ENCODE measurements at regions not wholly inside any gene's neighbourhood (a gene's known extent, or its start where the extent isn't known, plus 50 kb on each side); places are given as distances from the start of the nearest gene placed in this dataset.

- no peaks in the 10 kb centered on the region for H3K36me3 Mint-ChIP-seq (ENCODE audit: insufficient read depth)
- ATAC-seq (no peak), DNase-seq (no peak)
- no peak overlapping the region for H3K4me3 Mint-ChIP-seq
- peaks cover 3% of the 10 kb centered on the region for H3K27me3 Mint-ChIP-seq (ENCODE audit: low read depth)
- no peaks in the 10 kb centered on the region for H3K4me1 Mint-ChIP-seq (ENCODE audit: low read depth)
- H3K9me3 Mint-ChIP-seq = no peaks in the 10 kb centered on the region
Measured at GRCh38 chr12:124190312-124191023, 104.4 kb upstream of the RFLNA start.

- no peaks in the 10 kb centered on the region for H3K36me3 Mint-ChIP-seq (ENCODE audit: insufficient read depth)
- ATAC-seq (no peak), DNase-seq (no peak)
- no peaks in the 10 kb centered on the region for H3K9me3 Mint-ChIP-seq
- no peak overlapping the region for H3K4me3 Mint-ChIP-seq
- H3K4me1 Mint-ChIP-seq (ENCODE audit: low read depth) = no peaks in the 10 kb centered on the region
- H3K27me3 Mint-ChIP-seq (ENCODE audit: low read depth) = peaks cover 3% of the 10 kb centered on the region
Measured at GRCh38 chr12:124191024-124191359, 103.9 kb upstream of the RFLNA start.

GRCh38 chr12:124191966-124192365 lies 102.9 kb upstream of the RFLNA start:
- DNase-seq (no peak), ATAC-seq (no peak)
- no peak overlapping the region for H3K4me3 Mint-ChIP-seq
- peaks cover 5% of the 10 kb centered on the region for H3K27me3 Mint-ChIP-seq (ENCODE audit: low read depth)
- no peaks in the 10 kb centered on the region for H3K36me3 Mint-ChIP-seq (ENCODE audit: insufficient read depth)
- peaks cover 4% of the 10 kb centered on the region for H3K9me3 Mint-ChIP-seq
- H3K4me1 Mint-ChIP-seq (ENCODE audit: low read depth) = no peaks in the 10 kb centered on the region

- peaks cover 9% of the 10 kb centered on the region for H3K9me3 Mint-ChIP-seq
- peaks cover 7% of the 10 kb centered on the region for H3K27me3 Mint-ChIP-seq (ENCODE audit: low read depth)
- ATAC-seq (no peak), DNase-seq (no peak)
- H3K4me1 Mint-ChIP-seq (ENCODE audit: low read depth) = no peaks in the 10 kb centered on the region
- H3K4me3 Mint-ChIP-seq = no peak overlapping the region
- H3K36me3 Mint-ChIP-seq (ENCODE audit: insufficient read depth) = no peaks in the 10 kb centered on the region
Measured at GRCh38 chr12:124194264-124194892, 100.5 kb upstream of the RFLNA start.

GRCh38 chr12:124194893-124195566 lies 99.9 kb upstream of the RFLNA start:
- ATAC-seq = no peak

GRCh38 chr12:124195567-124195942 lies 99.3 kb upstream of the RFLNA start:
- ATAC-seq (no peak), DNase-seq (no peak)
- no peak overlapping the region for H3K4me3 Mint-ChIP-seq
- H3K9me3 Mint-ChIP-seq = peaks cover 9% of the 10 kb centered on the region
- no peaks in the 10 kb centered on the region for H3K36me3 Mint-ChIP-seq (ENCODE audit: insufficient read depth)
- H3K4me1 Mint-ChIP-seq (ENCODE audit: low read depth) = no peaks in the 10 kb centered on the region
- peaks cover 11% of the 10 kb centered on the region for H3K27me3 Mint-ChIP-seq (ENCODE audit: low read depth)

More at GRCh38 chr12:124194893-124195566, 99.9 kb upstream of the RFLNA start:
- no peak overlapping the region for H3K4me3 Mint-ChIP-seq
- no peaks in the 10 kb centered on the region for H3K4me1 Mint-ChIP-seq (ENCODE audit: low read depth)
- H3K36me3 Mint-ChIP-seq (ENCODE audit: insufficient read depth) = no peaks in the 10 kb centered on the region
- peaks cover 8% of the 10 kb centered on the region for H3K27me3 Mint-ChIP-seq (ENCODE audit: low read depth)
- DNase-seq = no peak
- H3K9me3 Mint-ChIP-seq = peaks cover 9% of the 10 kb centered on the region

- DNase-seq (no peak), ATAC-seq (no peak)
- H3K4me1 Mint-ChIP-seq (ENCODE audit: low read depth) = no peaks in the 10 kb centered on the region
- H3K36me3 Mint-ChIP-seq (ENCODE audit: insufficient read depth) = no peaks in the 10 kb centered on the region
- no peak overlapping the region for H3K4me3 Mint-ChIP-seq
- peaks cover 12% of the 10 kb centered on the region for H3K27me3 Mint-ChIP-seq (ENCODE audit: low read depth)
- peaks cover 11% of the 10 kb centered on the region for H3K9me3 Mint-ChIP-seq
Measured at GRCh38 chr12:124196236-124196635, 98.7 kb upstream of the RFLNA start.

- DNase-seq = no peak
- Mint-ChIP-seq H3K27me3 (ENCODE audit: low read depth) (peaks cover 14% of the 10 kb centered on the region), H3K4me3 (no peak overlapping the region), H3K9me3 (peaks cover 21% of the 10 kb centered on the region), H3K36me3 (ENCODE audit: insufficient read depth) (no peaks in the 10 kb centered on the region), H3K4me1 (ENCODE audit: low read depth) (no peaks in the 10 kb centered on the region)
- ATAC-seq = no peak
Measured at GRCh38 chr12:124201248-124201647, 93.6 kb upstream of the RFLNA start.

GRCh38 chr12:124203176-124203575 lies 91.7 kb upstream of the RFLNA start:
- H3K4me3 Mint-ChIP-seq = no peak overlapping the region
- H3K36me3 Mint-ChIP-seq (ENCODE audit: insufficient read depth) = no peaks in the 10 kb centered on the region
- ATAC-seq (no peak), DNase-seq (no peak)
- peaks cover 12% of the 10 kb centered on the region for H3K9me3 Mint-ChIP-seq
- peaks cover 17% of the 10 kb centered on the region for H3K27me3 Mint-ChIP-seq (ENCODE audit: low read depth)
- no peaks in the 10 kb centered on the region for H3K4me1 Mint-ChIP-seq (ENCODE audit: low read depth)

- no peak for ATAC-seq
- H3K9me3 Mint-ChIP-seq = peaks cover 12% of the 10 kb centered on the region
Measured at GRCh38 chr12:124205405-124205804, 89.5 kb upstream of the RFLNA start.

GRCh38 chr12:124207049-124207448 lies 87.8 kb upstream of the RFLNA start:
- H3K4me3 Mint-ChIP-seq = no peak overlapping the region
- H3K9me3 Mint-ChIP-seq = peaks cover 12% of the 10 kb centered on the region
- H3K4me1 Mint-ChIP-seq (ENCODE audit: low read depth) = no peaks in the 10 kb centered on the region
- DNase-seq = no peak
- no peak for ATAC-seq
- no peaks in the 10 kb centered on the region for H3K36me3 Mint-ChIP-seq (ENCODE audit: insufficient read depth)
- peaks cover 9% of the 10 kb centered on the region for H3K27me3 Mint-ChIP-seq (ENCODE audit: low read depth)

More at GRCh38 chr12:124205405-124205804, 89.5 kb upstream of the RFLNA start:
- no peak for DNase-seq
- Mint-ChIP-seq H3K4me1 (ENCODE audit: low read depth) (no peaks in the 10 kb centered on the region), H3K36me3 (ENCODE audit: insufficient read depth) (no peaks in the 10 kb centered on the region), H3K4me3 (no peak overlapping the region), H3K27me3 (ENCODE audit: low read depth) (peaks cover 15% of the 10 kb centered on the region)

GRCh38 chr12:124207617-124208016 lies 87.3 kb upstream of the RFLNA start:
- ATAC-seq = no peak
- H3K36me3 Mint-ChIP-seq (ENCODE audit: insufficient read depth) = no peaks in the 10 kb centered on the region

GRCh38 chr12:124208489-124208888 lies 86.4 kb upstream of the RFLNA start:
- Mint-ChIP-seq H3K36me3 (ENCODE audit: insufficient read depth) (no peaks in the 10 kb centered on the region), H3K9me3 (peaks cover 17% of the 10 kb centered on the region), H3K4me1 (ENCODE audit: low read depth) (no peaks in the 10 kb centered on the region), H3K4me3 (no peak overlapping the region), H3K27me3 (ENCODE audit: low read depth) (peaks cover 14% of the 10 kb centered on the region)
- DNase-seq (no peak), ATAC-seq (no peak)

More at GRCh38 chr12:124207617-124208016, 87.3 kb upstream of the RFLNA start:
- Mint-ChIP-seq H3K9me3 (peaks cover 12% of the 10 kb centered on the region), H3K27me3 (ENCODE audit: low read depth) (peaks cover 9% of the 10 kb centered on the region), H3K4me1 (ENCODE audit: low read depth) (no peaks in the 10 kb centered on the region), H3K4me3 (no peak overlapping the region)
- DNase-seq = no peak

GRCh38 chr12:124210991-124211577 lies 83.8 kb upstream of the RFLNA start:
- peaks cover 19% of the 10 kb centered on the region for H3K27me3 Mint-ChIP-seq (ENCODE audit: low read depth)
- H3K36me3 Mint-ChIP-seq (ENCODE audit: insufficient read depth) = no peaks in the 10 kb centered on the region
- ATAC-seq = no peak
- H3K9me3 Mint-ChIP-seq = peaks cover 24% of the 10 kb centered on the region
- H3K4me3 Mint-ChIP-seq = no peak overlapping the region
- no peaks in the 10 kb centered on the region for H3K4me1 Mint-ChIP-seq (ENCODE audit: low read depth)
- DNase-seq = no peak
